Left renal cortex interstitium (tissue), 4 donors: ENCODE measurements at regions not wholly inside any gene's neighbourhood (a gene's known extent, or its start where the extent isn't known, plus 50 kb on each side); places are given as distances from the start of the nearest gene placed in this dataset.
"Not testable (repeated sequence)": the region's sequence is repeated elsewhere in the genome, so short reads cannot be mapped to it uniquely, and the experiment has no call there.

Experiments used
- DNase-seq, 4 donors: peaks; one replicate each; pipeline ENCODE4 v3.0.0-alpha.2; 2013; ENCODE audit warnings: low read depth in 4 of 4, low spot score in 2 of 4, missing footprints in 1 of 4

DNA sequence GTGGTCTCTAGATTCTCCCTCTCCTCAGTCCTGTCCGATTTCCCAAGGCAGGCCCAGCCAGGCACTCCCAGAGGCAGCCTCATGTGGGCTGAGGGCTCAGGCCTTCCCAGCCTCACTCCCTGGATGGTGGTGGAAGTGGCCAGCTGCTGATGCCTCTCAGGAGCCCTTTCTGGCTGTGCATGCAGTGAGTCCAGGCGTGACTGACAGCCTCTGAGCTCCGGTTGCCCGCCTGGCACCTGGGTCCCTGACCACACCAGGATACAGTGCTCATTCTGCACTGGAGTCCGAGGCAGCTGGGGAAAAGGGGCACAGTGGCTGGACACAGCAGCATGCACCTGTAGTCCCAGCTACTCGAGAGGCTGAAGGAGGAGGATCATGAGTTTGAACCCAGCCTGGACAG, 132.6 kb downstream of the CUL2 start:
- DNase-seq = no peak

DNA sequence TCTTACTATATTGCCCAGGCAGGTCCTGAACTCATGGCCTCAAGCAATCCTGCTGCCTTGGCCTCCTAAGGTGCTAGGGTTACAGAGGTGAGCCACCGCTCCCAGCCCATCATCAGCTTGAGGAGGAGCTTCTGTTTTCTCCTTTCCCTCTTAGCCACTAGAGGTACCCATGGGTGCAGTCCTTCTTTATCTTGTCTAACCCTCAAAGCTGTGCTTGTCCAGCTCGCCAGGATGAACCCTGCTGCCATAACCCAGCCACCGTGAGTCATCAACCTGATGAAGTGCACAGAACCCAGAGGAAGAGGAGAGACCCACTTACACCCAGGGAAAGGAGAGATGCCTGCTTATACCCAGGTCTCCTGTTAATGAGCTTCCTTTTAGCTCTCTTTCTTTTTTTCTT, 133.4 kb downstream of the CUL2 start:
- DNase-seq = no peak

DNA sequence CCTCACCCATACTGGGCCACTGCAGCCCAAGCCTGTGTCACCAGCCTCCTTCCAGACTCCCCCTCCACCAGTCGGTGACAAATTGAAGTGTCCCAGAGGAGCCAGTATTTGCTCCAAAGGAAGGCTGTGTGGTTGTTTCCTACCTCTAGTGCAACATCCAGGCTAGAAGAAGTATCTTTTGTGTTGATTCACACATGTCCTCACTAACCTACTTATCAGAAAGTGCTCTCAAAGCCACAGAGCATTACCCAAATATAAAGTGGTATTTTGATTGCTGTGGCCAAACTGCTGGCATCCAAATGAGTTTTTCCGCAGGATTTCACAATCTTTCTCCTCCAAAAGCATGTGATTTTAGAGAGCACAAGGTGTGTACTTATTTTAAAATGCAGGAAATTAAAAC, 134.8 kb downstream of the CUL2 start:
- DNase-seq = no peak

DNA sequence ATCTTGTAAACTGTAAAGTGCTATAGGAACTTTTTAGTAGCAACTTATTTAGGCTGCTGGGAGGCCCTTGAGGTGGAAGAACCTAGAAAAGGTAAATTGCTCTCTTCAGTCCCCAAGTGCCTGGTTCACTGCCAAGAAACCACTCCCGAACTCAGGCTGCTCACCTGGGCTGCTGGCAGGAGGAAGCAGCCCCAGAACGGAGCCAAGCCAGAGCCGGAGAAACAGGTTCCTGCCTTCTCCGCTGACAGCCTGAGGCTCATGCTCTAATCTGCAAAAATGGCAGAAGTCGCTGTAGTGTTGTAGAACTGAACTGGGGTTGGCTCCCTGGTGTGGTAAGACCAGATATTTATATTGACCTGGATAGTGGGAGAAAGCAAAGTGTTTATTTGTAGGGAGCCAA, 136.0 kb downstream of the CUL2 start:
- peak in 1 of 4 donors; percentile 39 for DNase-seq

DNA sequence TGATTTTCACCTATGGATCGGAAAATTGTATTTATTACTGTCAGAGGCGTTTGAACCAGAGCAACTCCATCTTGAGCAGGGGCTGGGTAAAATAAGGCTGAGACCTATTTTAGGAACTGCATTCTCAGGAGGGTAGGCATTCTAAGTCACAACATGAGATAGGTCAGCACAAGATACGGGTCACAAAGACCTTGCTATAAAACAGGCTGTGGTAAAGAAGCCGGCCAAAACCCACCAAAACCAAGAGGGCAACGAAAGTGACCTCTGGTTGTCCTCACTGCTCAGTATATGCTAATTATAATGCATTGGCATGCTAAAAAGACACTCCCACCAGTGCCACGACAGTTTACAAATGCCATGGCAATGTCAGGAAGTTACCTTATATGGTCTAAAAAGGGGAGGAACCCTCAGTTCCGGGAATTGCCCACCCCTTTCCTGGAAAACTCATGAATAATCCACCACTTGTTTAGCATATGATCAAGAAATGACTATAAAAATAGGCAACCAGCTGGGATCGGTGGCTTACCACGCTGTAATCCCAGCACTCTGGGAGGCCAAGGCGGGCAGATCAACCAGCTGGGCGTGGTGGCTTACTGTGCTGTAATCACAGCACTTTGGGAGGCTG, 136.3 kb upstream of the PARD3 start:
- not testable (repeated sequence) for DNase-seq

DNA sequence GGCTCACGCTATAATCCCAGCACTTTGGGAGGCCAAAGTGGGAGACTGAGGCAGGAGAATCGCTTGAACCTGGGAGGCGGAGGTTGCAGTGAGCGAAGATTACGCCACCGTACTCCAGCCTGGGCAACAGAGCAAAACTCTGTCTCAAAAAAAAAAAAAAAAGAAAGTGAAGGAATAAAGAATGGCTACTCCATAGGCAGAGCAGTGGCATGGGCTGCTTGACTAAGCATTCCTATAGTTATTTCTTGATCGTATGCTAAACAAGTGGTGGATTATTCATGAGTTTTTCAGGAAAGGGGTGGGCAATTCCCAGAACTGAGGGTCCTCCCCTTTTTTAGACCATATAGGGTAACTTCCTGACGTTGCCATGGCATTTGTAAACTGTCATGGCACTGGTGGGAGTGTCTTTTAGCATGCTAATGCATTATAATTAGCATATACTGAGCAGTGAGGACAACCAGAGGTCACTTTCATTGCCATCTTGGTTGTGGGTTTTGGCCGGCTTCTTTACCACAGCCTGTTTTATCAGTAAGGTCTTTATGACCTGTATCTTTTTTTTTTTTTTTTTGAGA, 130.9 kb upstream of the PARD3 start:
- DNase-seq = not testable (repeated sequence)

DNA sequence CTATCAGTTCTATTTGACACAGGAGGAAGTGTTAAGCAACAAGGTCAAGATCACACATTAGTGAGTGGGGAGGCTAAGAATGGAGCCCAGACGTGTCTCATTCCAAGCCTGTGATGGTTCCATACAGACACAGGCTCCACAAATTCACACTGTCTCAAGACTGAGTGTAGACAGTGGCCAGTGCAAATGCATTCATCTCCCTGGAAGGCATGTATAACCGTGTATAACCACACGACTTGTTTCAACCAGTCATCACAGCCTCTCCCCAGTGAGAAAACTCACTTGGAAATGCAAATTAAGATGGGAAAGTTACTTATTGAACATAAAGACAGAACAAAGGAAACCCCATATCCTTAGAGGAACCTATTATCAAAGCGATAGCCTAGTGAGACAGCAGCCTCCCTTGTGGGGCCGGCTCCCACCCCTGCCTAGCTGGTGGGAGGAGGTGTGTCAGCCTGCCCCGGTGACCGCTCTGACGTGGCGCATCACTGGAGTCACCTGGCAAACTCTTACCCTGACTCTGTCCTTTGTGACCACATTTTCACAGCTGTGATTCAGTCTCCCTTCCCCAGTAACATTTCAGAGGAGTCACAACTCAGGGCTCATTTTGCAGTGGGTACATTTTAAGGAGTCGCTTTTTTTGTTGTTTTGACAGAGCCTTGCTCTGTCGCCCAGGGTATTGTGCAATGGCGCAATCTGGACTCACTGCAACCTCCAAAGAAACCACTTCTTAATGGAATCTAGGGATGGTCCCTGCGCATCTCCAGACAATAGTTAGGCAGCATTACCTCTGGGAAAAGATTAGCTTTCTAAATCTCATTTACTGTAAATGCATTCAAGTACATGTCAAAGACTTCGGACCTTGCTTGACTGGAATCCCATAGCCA, 126.6 kb upstream of the PARD3 start:
- DNase-seq = no peak

DNA sequence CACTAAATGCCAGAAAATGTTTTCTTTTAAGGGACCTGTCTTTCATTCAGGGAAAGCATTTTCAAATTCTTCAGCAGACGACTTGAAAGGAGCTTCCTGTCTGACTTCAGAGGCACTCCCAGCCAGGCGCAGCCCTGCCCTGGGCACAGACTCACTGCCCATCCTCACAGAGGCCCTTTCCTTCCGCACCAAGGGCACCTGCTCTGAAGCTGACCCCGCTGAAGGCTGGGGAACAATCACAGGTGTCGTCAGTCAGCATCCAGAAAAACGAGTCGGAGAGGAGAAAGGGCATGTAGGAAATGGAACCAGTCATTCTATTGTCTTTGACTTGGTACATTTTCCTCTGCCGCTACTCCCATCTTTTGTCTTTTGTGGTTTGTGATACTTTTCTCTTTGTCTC, 125.3 kb upstream of the PARD3 start:
- no peak for DNase-seq

DNA sequence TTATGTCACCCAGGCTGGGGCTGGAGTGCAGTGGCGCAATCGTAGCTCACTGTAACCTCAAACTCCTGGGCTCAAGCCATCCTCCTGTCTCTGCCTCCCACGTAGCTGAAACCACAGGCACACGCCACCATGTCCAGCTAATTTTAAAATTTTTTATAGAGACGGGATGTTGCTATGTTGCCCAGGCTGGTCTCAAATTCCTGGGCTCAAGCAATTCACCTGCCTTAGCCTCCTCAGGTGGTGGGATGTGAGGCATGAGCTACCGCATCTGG, 123.2 kb upstream of the PARD3 start:
- no peak for DNase-seq

DNA sequence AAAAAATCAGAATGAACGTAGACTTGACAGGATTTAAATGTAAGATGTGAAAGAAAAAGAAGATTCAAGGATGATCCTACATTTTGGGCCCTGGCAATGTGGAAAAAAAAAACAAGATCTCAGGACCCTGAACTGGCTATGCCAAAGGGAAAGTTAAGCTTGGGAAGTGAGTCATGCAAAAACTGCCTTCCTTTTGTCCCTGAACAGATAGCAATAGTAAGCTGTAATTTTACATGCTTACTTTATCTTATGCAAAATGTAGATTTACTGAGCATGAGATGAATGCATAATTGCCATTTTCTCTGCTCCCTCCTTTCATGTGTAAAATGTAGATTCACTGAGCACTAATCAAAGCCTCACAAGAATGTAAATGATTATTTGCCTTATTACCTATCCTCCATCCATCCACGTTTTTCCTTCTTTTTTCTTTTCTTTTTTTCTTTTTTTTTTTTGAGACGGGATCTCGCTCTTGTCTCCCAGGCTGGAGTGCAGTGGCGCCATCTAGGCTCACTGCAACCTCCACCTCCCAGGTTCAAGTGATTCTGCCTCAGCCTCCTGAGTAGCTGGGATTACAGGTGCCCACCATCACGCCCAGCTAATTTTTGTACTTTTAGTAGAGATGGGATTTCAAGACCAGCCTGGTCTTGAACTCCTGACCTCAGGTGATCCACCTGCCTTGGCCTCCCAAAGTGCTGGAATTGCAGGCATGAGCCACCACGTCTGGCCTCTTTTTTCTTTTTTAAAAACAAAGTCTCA, 122.7 kb upstream of the PARD3 start:
- not testable (repeated sequence) for DNase-seq

DNA sequence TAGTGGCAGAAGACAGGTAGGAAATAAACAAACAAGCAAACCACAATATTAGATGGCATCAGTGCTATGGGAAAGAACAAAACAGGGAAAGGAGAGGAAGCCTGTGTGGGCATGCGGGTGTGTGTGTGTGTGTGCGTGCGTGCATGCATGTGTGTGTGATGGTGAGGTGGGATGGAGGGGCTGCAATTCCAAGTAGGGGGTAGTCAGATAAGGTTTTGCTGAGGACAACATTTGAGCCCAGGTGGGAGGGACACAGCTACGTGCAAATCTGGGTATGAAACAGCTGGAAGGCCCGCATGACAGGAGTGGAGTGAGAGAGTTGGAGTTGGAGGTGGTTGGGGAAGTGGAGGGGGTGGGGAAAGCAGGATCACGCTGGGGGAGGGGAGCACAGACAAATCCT, 121.0 kb upstream of the PARD3 start:
- DNase-seq = no peak

DNA sequence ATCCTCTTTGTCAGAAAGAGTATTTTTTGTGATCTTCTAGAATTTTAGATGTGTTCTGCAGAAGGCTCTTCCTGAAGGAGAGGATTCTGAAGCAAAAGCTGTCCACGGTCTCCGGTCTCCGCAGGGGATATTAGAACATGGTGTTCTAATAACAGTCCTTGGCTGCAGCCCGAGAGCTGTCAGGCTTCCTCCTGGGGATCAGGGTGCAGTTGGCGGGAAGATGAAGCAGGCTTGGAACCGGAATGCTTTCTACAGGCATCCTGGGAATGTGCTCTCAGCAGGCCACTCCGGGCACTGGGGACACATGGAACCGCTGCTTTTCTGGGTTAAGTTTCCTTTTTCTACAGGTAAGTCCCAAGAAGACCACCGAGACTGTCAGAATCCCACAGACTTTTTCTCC, 118.6 kb upstream of the PARD3 start:
- no peak for DNase-seq

DNA sequence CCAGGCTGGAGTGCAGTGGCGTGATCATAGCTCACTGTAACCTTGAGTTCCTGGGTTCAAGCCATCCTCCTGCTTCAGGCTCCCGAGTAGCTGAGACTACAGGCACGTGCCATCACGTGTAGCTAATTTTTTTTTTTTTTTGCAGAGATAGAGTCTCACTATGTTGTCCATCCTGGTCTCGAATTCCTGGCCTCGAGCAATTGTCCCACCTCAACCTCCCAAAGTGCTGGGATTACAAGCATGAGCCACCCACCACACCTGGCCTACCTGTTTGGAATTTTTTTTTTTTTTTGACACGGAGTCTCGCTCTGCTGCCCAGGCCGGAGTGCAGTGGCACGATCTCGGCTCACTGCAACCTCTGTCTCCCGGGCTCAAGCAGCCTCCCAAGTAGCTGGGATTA, 117.1 kb upstream of the PARD3 start:
- no peak for DNase-seq

DNA sequence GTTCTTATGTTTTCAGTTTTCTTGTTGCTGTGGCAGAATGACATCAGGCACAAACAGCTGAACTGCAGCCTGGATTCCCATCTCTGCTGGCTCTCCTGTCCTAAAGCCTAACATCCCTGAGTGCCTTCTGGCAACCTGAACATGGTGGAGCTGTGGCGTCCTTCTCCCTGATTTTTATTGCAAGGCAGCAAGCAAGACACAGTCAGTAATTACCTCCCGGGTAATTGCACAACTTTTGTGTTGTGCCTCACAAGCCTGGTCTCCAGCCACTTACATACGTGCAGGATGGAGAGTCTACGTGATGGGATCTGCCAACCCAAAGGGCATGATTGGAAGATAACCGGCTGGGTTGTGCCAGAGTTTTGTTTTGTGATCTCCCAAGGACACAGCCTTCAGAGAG, 116.1 kb upstream of the PARD3 start:
- DNase-seq = no peak

DNA sequence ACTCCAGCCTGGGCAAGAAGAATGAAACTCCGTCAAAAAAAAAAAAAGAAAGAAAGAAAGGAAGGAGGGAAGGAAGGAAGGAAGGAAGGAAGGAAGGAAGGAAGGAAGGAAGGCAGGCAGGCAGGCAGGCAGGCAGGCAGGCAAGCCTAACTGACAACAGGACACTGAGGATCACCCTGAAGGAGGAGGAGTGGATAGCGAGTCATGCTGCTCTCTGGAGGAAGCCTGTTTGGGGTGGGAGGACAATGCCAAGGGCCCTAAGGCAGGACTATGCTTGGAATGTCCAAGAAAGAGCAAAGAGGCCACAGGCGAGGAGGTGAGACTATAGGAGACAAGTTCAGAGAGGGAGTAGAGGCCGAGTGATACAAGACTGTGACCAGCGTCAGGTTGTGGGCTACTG, 107.0 kb upstream of the PARD3 start:
- no peak for DNase-seq

DNA sequence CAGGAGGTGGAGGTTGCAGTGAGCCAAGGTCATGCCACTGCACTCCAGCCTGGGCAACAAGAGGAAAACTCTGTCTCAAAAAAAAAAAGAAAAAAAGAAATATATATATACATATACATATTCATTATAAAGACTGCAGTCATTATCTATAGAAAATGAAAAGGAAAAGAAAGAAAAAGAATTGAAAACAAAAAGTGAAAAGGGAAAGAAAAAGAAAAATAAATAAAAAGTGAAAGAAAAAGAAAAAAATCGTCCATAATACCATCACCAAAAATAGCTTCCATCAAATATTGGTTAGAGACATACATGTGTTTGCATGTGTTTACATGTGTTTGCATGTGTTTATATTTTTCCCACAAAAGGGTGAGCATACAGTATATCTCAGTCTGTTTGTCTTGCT, 105.5 kb upstream of the PARD3 start:
- DNase-seq = no peak

DNA sequence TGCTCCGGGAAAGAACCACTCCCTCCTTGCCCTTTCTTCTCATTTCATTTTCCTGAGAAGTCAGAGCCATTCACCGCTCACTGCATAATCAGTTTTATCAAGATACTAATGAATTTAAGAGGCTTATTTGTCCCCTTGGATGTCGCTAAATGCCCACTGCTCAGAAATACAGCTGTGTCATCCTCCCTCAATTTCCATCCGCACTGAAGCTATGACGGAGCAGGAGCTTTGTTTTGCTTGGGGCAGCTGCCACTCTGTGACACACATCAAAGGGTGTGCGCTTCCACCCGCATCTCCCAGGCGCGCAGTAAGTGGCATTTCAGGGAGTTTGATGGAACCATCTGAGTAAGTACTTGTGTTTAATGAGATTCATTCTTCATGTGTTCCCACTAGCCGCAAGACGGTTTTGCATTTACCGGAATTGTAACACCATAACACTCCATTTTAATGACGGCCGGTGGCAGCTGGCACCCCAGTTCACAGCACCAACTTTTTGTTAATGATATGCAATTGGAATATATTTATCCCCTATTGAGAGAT, 103.8 kb upstream of the PARD3 start:
- DNase-seq = no peak

DNA sequence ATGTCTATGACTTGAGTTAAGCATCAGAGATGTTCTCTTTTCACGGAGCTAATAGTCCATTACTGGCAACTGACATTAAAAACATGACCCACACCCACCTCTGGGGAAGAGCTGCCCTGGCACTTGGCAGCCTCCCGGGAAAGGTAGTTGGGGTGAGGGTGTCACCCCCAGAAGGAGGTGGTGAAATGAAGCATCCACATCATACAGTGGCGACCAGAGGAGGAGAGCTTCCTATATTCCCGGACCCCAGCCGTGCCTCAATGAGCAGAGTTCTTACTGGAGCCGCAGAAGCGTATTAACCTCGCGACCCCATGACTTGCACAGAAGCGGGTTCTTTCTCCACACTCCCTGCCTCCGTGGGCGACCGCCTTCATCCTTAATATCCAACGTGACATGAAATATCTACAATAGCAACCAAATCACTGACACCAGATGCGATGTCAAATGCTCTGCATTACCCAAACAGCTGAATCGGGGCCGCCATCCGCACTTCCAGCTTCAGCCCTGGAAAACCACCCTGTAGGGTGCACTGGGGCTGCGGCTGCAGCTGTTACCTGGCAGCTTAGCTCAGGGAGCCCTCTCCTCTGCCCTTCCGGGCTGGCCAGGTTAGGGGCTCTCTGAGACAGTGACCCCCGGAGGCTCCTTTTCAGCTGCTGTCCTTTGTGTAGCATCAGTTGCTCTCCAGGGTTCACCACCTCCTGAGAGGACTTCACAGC, 103.1 kb upstream of the PARD3 start:
- DNase-seq = no peak

DNA sequence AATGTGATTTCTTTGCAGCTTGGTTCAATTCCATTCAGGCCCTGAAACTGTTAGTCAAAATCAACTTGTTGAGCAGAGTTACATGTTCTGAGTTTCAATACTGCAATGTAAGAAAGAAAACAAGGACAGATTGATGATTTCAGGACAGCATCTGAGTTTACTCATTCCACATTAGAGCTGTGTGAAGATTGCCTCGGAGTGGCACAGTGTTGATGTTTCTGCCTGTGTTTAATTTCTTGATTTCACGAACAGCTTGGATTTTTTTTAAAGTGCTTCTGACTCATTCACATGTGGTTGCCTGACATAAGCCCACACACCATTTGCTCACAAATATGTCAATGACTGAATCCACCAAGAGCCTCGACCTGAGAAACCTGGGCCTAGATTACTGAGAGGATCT, 101.2 kb upstream of the PARD3 start:
- no peak for DNase-seq

DNA sequence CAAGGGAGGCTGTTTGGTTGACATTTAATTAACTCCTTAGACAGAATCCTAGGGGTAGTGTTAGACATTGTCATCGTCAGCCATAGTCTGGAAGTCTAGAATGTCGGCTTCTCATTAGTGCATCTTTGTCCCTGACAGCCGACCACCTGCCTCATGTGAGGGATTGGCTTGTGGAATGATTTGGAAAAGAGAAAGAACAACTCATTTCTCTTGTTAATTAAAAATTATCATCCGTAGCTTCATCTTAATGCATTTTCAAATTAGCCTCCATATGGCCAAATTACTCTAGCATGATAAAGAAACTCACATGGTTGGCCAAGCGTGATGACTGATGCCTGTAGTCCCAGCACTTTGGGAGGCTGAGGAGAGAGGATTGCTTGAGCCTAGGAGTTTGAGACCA, 97.7 kb upstream of the PARD3 start:
- DNase-seq = no peak
